HepG2 (cell line): ENCODE measurements at regions not wholly inside any gene's neighbourhood (a gene's known extent, or its start where the extent isn't known, plus 50 kb on each side); places are given as distances from the start of the nearest gene placed in this dataset.

ENCODE experiments used
- ATAC-seq: fragments of 200-7000 bp; cut with Tn5 transposase; 3 replicates; pipeline ENCODE4 v1.9.1; 2020; ENCODE audit warnings: mild to moderate bottlenecking, moderate library complexity
- BruUV-seq: library from RNA; stranded (reverse); fragments of 400-500 nt; replicated peaks from 2 replicates; lab custom pipeline; 2021; lab: Mats Ljungman, UMichigan
- CTCF ChIA-PET: fragments of 300-600 bp; formaldehyde crosslinking; extraction: SDS; loops from one replicate; lab custom pipeline; 2021; ENCODE audit warnings: low total read pairs, inconsistent platforms, low intra/inter-chr PET ratio; lab: Yijun Ruan, JAX
- POLR2A ChIA-PET: fragments of 350-600 bp; sonication (Branson Sonifier 250); formaldehyde crosslinking; loops from one replicate; lab custom pipeline; 2020; ENCODE audit warnings: antibody characterized with exemption, inconsistent platforms; lab: Yijun Ruan, JAX
- DNase-seq: peaks from one replicate; pipeline ENCODE4 v3.0.0-alpha.2; 2015; ENCODE audit warnings: low spot score
- FAIRE-seq: peaks from 3 replicates; lab custom pipeline; 2011; peaks lifted over from hg19 to GRCh38; lab: Jason Lieb, UNC
- H2AFZ ChIP-seq: one replicate; pipeline ENCODE4 v1.6.1; 2011; ENCODE audit warnings: low read length, inconsistent platforms
- H3K27ac ChIP-seq: fragments of 300-600 bp; 3 replicates; pipeline ENCODE4 v1.8.0; 2011; ENCODE audit warnings: mixed run types, mild to moderate bottlenecking, mixed read lengths, low read length, inconsistent platforms; ENCODE audit not compliant: insufficient read depth; ENCODE audit errors: extremely low read length
- H3K27me3 ChIP-seq, 2 experiments: fragments of 200-600 bp in 1 of 2; 2 replicates in 1 of 2; 3 replicates in 1 of 2; pipeline versions ENCODE4 v1.6.0 to v1.8.0; 2011; ENCODE audit warnings: low read length in 2 of 2, mild to moderate bottlenecking in 2 of 2, moderate library complexity in 2 of 2, inconsistent platforms in 1 of 2; ENCODE audit not compliant: insufficient read depth in 2 of 2, control insufficient read depth in 1 of 2
- H3K36me3 ChIP-seq, 2 experiments: fragments of 200-600 bp in 1 of 2; replicated peaks in 1 of 2; 2 replicates in 1 of 2; 3 replicates in 1 of 2; pipeline versions ENCODE4 v1.5.1 to v1.8.0; 2011; ENCODE audit warnings: low read length in 2 of 2, inconsistent platforms in 1 of 2; ENCODE audit not compliant: insufficient read depth in 2 of 2, control insufficient read depth in 1 of 2
- H3K4me1 ChIP-seq: 2 replicates; pipeline ENCODE4 v1.5.1; 2012; ENCODE audit warnings: low read length, inconsistent platforms; ENCODE audit not compliant: insufficient read depth
- H3K4me2 ChIP-seq: 2 replicates; pipeline ENCODE4 v1.6.0; 2011; ENCODE audit warnings: low read depth, low read length, inconsistent platforms
- H3K4me3 ChIP-seq, 3 experiments: fragments of 200-600 bp in 1 of 3; sonication (generic), shearing (Covaris generic) in 1 of 3; replicated peaks in 1 of 3; 2 replicates each; pipeline ENCODE4 v1.5.1; 2011 to 2016; ENCODE audit warnings: low read length in 3 of 3, inconsistent platforms in 2 of 3, low read depth in 2 of 3, mild to moderate bottlenecking in 2 of 3, control low read depth in 1 of 3, mixed read lengths in 1 of 3; ENCODE audit not compliant: insufficient read depth in 1 of 3
- H3K79me2 ChIP-seq: one replicate; pipeline ENCODE4 v1.6.1; 2011; ENCODE audit warnings: low read length, inconsistent platforms; ENCODE audit not compliant: insufficient read depth
- H3K9ac ChIP-seq: 2 replicates; pipeline ENCODE4 v1.6.0; 2011; ENCODE audit warnings: mild to moderate bottlenecking, low read depth, low read length, inconsistent platforms; ENCODE audit not compliant: insufficient read depth
- H3K9me3 ChIP-seq: 2 replicates; pipeline ENCODE4 v1.5.1; 2012; ENCODE audit warnings: mild to moderate bottlenecking, low read length
- H4K20me1 ChIP-seq: 2 replicates; pipeline ENCODE4 v1.6.0; 2011; ENCODE audit warnings: inconsistent platforms, mild to moderate bottlenecking, low read length, moderate library complexity; ENCODE audit not compliant: insufficient read depth
- BCLAF1 ChIP-seq: fragments of 450-650 bp; IDR thresholded peaks from 2 replicates; pipeline ENCODE4 v1.6.1; 2017; ENCODE audit warnings: mild to moderate bottlenecking
- BRD4 ChIP-seq: sonication (generic); formaldehyde crosslinking; IDR thresholded peaks from 2 replicates; pipeline ENCODE4 v1.4.0; 2020; ENCODE audit warnings: missing genetic modification reagents
- FOXA3 ChIP-seq: IDR thresholded peaks from 2 replicates; pipeline ENCODE4 v1.6.1; 2016; ENCODE audit warnings: missing genetic modification reagents, missing compliant biosample characterization
- LBX2 ChIP-seq: sonication (generic); formaldehyde crosslinking; IDR thresholded peaks from 2 replicates; pipeline ENCODE4 v1.5.0; 2020; ENCODE audit warnings: missing genetic modification reagents, mild to moderate bottlenecking, borderline replicate concordance
- MIER3 ChIP-seq: IDR thresholded peaks from 2 replicates; pipeline ENCODE4 v1.6.1; 2016; ENCODE audit warnings: missing compliant biosample characterization, borderline replicate concordance
- POLR2AphosphoS2 ChIP-seq: IDR thresholded peaks from 2 replicates; pipeline ENCODE4 v1.6.1; 2011; ENCODE audit warnings: low read depth, low read length, improper control_type of control experiment
- REL ChIP-seq: sonication (generic); formaldehyde crosslinking; conservative IDR thresholded peaks from 2 replicates; pipeline ENCODE4 v1.8.0; 2022; ENCODE audit warnings: mild to moderate bottlenecking, missing genetic modification reagents, moderate library complexity
- ZMAT5 ChIP-seq: sonication (generic); formaldehyde crosslinking; IDR thresholded peaks from 2 replicates; pipeline ENCODE4 v1.5.0; 2020; ENCODE audit warnings: mild to moderate bottlenecking, low read depth, missing genetic modification reagents, borderline replicate concordance
- ZNF251 ChIP-seq: sonication (generic); formaldehyde crosslinking; IDR thresholded peaks from 2 replicates; pipeline ENCODE4 v1.9.0; 2021; ENCODE audit warnings: mild to moderate bottlenecking, missing genetic modification reagents
- ZNF276 ChIP-seq: sonication (generic); formaldehyde crosslinking; IDR thresholded peaks from 2 replicates; pipeline ENCODE4 v1.4.0; 2020; ENCODE audit warnings: mild to moderate bottlenecking, low read depth, missing genetic modification reagents
- ZNF337 ChIP-seq: sonication (generic); formaldehyde crosslinking; IDR thresholded peaks from 2 replicates; pipeline ENCODE4 v1.5.1; 2020; ENCODE audit warnings: missing genetic modification reagents, low read depth, mild to moderate bottlenecking, borderline replicate concordance
- ZNF710 ChIP-seq: sonication (generic); formaldehyde crosslinking; IDR thresholded peaks from 2 replicates; pipeline ENCODE4 v1.5.0; 2020; ENCODE audit warnings: mild to moderate bottlenecking, missing genetic modification reagents, borderline replicate concordance
- WGBS: methylation state at CpG from one replicate; pipeline ENCODE4 v1.1.6; 2017; ENCODE audit warnings: low lambda C conversion rate; 5-methylcytosine and 5-hydroxymethylcytosine counted together
- in situ Hi-C: cut with HindIII; loops from 2 replicates; pipeline ENCODE4 v1.10.0; 2017; ENCODE audit warnings: low pct_unique_long_range_greater_than_20kb; ENCODE audit not compliant: extremely low pct_ligation_motif_present
- intact Hi-C: fragments of 100-400 bp; cut with micrococcal nuclease; formaldehyde crosslinking; loops from one replicate; pipeline ENCODE4 v1.10.0; 2022; ENCODE audit not compliant: unreplicated experiment

- Histone ChIP-seq H3K4me1 (no peaks in the 10 kb centered on the region), H3K9ac (no peak overlapping the region), H3K4me2 (no peak overlapping the region), H3K79me2 (no peaks in the 10 kb centered on the region), H3K4me3 (no peak overlapping the region), H4K20me1 (no peaks in the 10 kb centered on the region), H2AFZ (no peak overlapping the region), H3K36me3 (no peaks in the 10 kb centered on the region), H3K27me3 (0 out of 5 replicates have a peak, but pooled peaks cover 0 to 5% of the 10 kb centered on the region in 2 experiments), H3K27ac (no peak overlapping the region), H3K9me3 (no peaks in the 10 kb centered on the region)
- intact Hi-C loops (no loop called here), in situ Hi-C loops (no loop called here)
- no peak for TF ChIP-seq ZNF710 (CRISPR knock-in tag)
- TF ChIP-seq BCLAF1: no peak
- no peak for TF ChIP-seq BRD4 (CRISPR knock-in tag)
- TF ChIP-seq FOXA3 (CRISPR knock-in tag): no peak
- TF ChIP-seq REL (CRISPR knock-in tag): no peak
- no peak for TF ChIP-seq LBX2 (CRISPR knock-in tag)
- no peak for TF ChIP-seq ZNF276
- no peak for TF ChIP-seq ZNF337 (CRISPR knock-in tag)
- TF ChIP-seq MIER3: no peak
- TF ChIP-seq ZMAT5 (CRISPR knock-in tag): no peak
- no peak for TF ChIP-seq ZNF251
- no peak for TF ChIP-seq POLR2AphosphoS2
- BruUV-seq: no TSS peak
- ATAC-seq (no peak), DNase-seq (no peak), FAIRE-seq (no peak)
- 0% methylated on average over 3 of the region's 3 CpGs for WGBS
- ChIA-PET CTCF (no interaction called here), POLR2A (no interaction called here)
These were observed 94.7 kb upstream of the IMMP2L start for GRCh38 chr7:111657018-111657417.
